Fibroblast of upper back skin (primary cell): ENCODE measurements at regions not wholly inside any gene's neighbourhood (a gene's known extent, or its start where the extent isn't known, plus 50 kb on each side); places are given as distances from the start of the nearest gene placed in this dataset.

Experiments used
- DNase-seq: peaks from one replicate; pipeline ENCODE4 v3.0.0-alpha.2; 2013

- DNase-seq = no peak
Measured at GRCh38 chr5:96595300-96596090, 66.7 kb upstream of the CAST start.

- peak; percentile 37 for DNase-seq
Measured at GRCh38 chr5:96597438-96598020, 64.6 kb upstream of the CAST start.

GRCh38 chr5:96601200-96601599 lies 61.0 kb upstream of the CAST start:
- DNase-seq = no peak

- DNase-seq = peak; percentile 73
Measured at GRCh38 chr5:96601715-96602244, 60.4 kb upstream of the CAST start.

- no peak for DNase-seq
Measured at GRCh38 chr5:96602776-96603175, 59.4 kb upstream of the CAST start.

- DNase-seq = no peak
Measured at GRCh38 chr5:96605144-96605837, 56.9 kb upstream of the CAST start.

- no peak for DNase-seq
Measured at GRCh38 chr5:96609369-96609768, 52.8 kb upstream of the CAST start.

- DNase-seq = peak; percentile 35
Measured at GRCh38 chr5:96610747-96611146, 51.4 kb upstream of the CAST start.

GRCh38 chr5:96611946-96612345 lies 50.2 kb upstream of the CAST start:
- no peak for DNase-seq
